K562 (cell line): ENCODE measurements at regions not wholly inside any gene's neighbourhood (a gene's known extent, or its start where the extent isn't known, plus 50 kb on each side); places are given as distances from the start of the nearest gene placed in this dataset.

Experiments
- ATAC-seq: fragments of 200-7000 bp; cut with Tn5 transposase; 3 replicates; pipeline ENCODE4 v1.9.1; 2020; ENCODE audit warnings: moderate library complexity
- BruUV-seq: library from RNA; stranded (reverse); fragments of 400-500 nt; replicated peaks from 2 replicates; lab custom pipeline; 2021; lab: Mats Ljungman, UMichigan
- CTCF ChIA-PET: fragments of 300-600 bp; formaldehyde crosslinking; extraction: SDS; loops from one replicate; lab custom pipeline; 2021; ENCODE audit warnings: low intra/inter-chr PET ratio; lab: Yijun Ruan, JAX
- POLR2A ChIA-PET: fragments of 300-600, 350-650 bp; sonication (Branson Sonifier 250); formaldehyde crosslinking; extraction: SDS; loops from one replicate; lab custom pipeline; 2021; ENCODE audit warnings: antibody characterized with exemption, inconsistent platforms; lab: Yijun Ruan, JAX
- DNase-seq, 4 experiments: peaks; one replicate each; pipeline versions ENCODE4 v3.0.0 to v3.0.0-alpha.2; 2011 to 2018; ENCODE audit warnings: low spot score in 3 of 4, mixed read lengths in 3 of 4; ENCODE audit errors: extremely low read depth in 1 of 4
- FAIRE-seq: peaks from 2 replicates; lab custom pipeline; 2011; peaks lifted over from hg19 to GRCh38; lab: Jason Lieb, UNC
- H2AFZ ChIP-seq: 2 replicates; pipeline ENCODE4 v1.6.0; 2011; ENCODE audit warnings: low read depth, low read length, control low read depth, inconsistent platforms
- H3K27ac ChIP-seq: fragments of 200-600 bp; 3 replicates; pipeline ENCODE4 v1.8.0; 2011; ENCODE audit warnings: low read depth, mild to moderate bottlenecking, control low read depth, inconsistent platforms, low read length, moderate library complexity, mixed read lengths; ENCODE audit errors: extremely low read depth
- H3K27me3 ChIP-seq, 2 experiments: fragments of 300-600 bp in 1 of 2; 2 replicates in 1 of 2; 3 replicates in 1 of 2; pipeline versions ENCODE4 v1.6.0 to v1.8.0; 2011; ENCODE audit warnings: inconsistent platforms in 2 of 2, low read length in 2 of 2, mild to moderate bottlenecking in 1 of 2, mixed read lengths in 1 of 2, moderate library complexity in 1 of 2; ENCODE audit not compliant: control insufficient read depth in 2 of 2, insufficient read depth in 2 of 2
- H3K36me3 ChIP-seq: fragments of 300-600 bp; 3 replicates; pipeline ENCODE4 v1.8.0; 2011; ENCODE audit warnings: mild to moderate bottlenecking, low read length, inconsistent platforms; ENCODE audit not compliant: control insufficient read depth, insufficient read depth
- H3K4me1 ChIP-seq, 2 experiments: fragments of 200-600 bp in 1 of 2; replicated peaks in 1 of 2; 2 replicates in 1 of 2; 3 replicates in 1 of 2; pipeline versions ENCODE4 v1.5.1 to v1.8.0; 2011; ENCODE audit warnings: inconsistent platforms in 2 of 2, low read length in 2 of 2, mild to moderate bottlenecking in 1 of 2, mixed read lengths in 1 of 2, moderate library complexity in 1 of 2; ENCODE audit not compliant: control insufficient read depth in 2 of 2, insufficient read depth in 2 of 2
- H3K4me2 ChIP-seq: 2 replicates; pipeline ENCODE4 v1.6.1; 2011; ENCODE audit warnings: low read length, control low read depth, inconsistent platforms, mixed read lengths; ENCODE audit not compliant: insufficient read depth
- H3K4me3 ChIP-seq: fragments of 200-600 bp; sonication (generic), shearing (Covaris generic); 2 replicates; pipeline ENCODE4 v1.5.1; 2016; ENCODE audit warnings: control low read depth, inconsistent platforms
- H3K79me2 ChIP-seq: fragments of 200-600 bp; 3 replicates; pipeline ENCODE4 v1.8.0; 2011; ENCODE audit warnings: low read length, inconsistent platforms; ENCODE audit not compliant: control insufficient read depth, insufficient read depth
- H3K9ac ChIP-seq, 2 experiments: 2 replicates each; pipeline versions ENCODE4 v1.6.0 to v1.6.1; 2011; ENCODE audit warnings: low read depth in 2 of 2, low read length in 2 of 2, control low read depth in 1 of 2, inconsistent platforms in 1 of 2, mild to moderate bottlenecking in 1 of 2, mixed read lengths in 1 of 2; ENCODE audit not compliant: insufficient read depth in 1 of 2
- H3K9me1 ChIP-seq: one replicate; pipeline ENCODE4 v1.6.0; 2011; ENCODE audit warnings: inconsistent platforms, mild to moderate bottlenecking, low read length, moderate library complexity; ENCODE audit not compliant: control insufficient read depth, insufficient read depth
- H3K9me3 ChIP-seq: replicated peaks from 2 replicates; pipeline ENCODE4 v1.5.1; 2011; ENCODE audit warnings: low read depth, low read length, inconsistent platforms; ENCODE audit not compliant: control insufficient read depth, insufficient read depth
- H4K20me1 ChIP-seq: replicated peaks from 2 replicates; pipeline ENCODE4 v1.6.1; 2011; ENCODE audit warnings: low read length, inconsistent platforms, mixed read lengths; ENCODE audit not compliant: control insufficient read depth, insufficient read depth
- GTF3C2 ChIP-seq: IDR thresholded peaks from 3 replicates; pipeline ENCODE4 v1.6.1; 2011; ENCODE audit warnings: borderline replicate concordance, mild to moderate bottlenecking, moderate library complexity; ENCODE audit not compliant: insufficient read length; ENCODE audit errors: extremely low read depth
- HDGF ChIP-seq: fragments of 450-650 bp; IDR thresholded peaks from 2 replicates; pipeline ENCODE4 v1.6.1; 2016
- JUNB ChIP-seq: fragments of 450-650 bp; formaldehyde crosslinking; conservative IDR thresholded peaks from 2 replicates; pipeline ENCODE4 v1.4.0; 2020; ENCODE audit warnings: mild to moderate bottlenecking
- JUND ChIP-seq, 2 experiments: IDR thresholded peaks; 2 replicates in 1 of 2; 3 replicates in 1 of 2; pipeline ENCODE4 v1.6.1; 2011; ENCODE audit warnings: borderline replicate concordance in 2 of 2, low read depth in 2 of 2, low read length in 2 of 2, improper control_type of control experiment in 1 of 2, missing biosample characterization in 1 of 2, missing genetic modification characterization in 1 of 2, missing genetic modification reagents in 1 of 2
- PATZ1 ChIP-seq: fragments of 250-450 bp; sonication (Bioruptor Pico); IDR thresholded peaks from 2 replicates; pipeline ENCODE4 v1.5.0; 2020; ENCODE audit warnings: mild to moderate bottlenecking, borderline replicate concordance
- PCBP1 ChIP-seq: fragments of 200-400 bp; formaldehyde crosslinking; IDR thresholded peaks from 2 replicates; pipeline ENCODE4 v1.6.1; 2018; ENCODE audit warnings: mild to moderate bottlenecking, low read depth, low read length; ENCODE audit not compliant: poor library complexity, severe bottlenecking
- RBM15 ChIP-seq: fragments of 200-400 bp; formaldehyde crosslinking; IDR thresholded peaks from 2 replicates; pipeline ENCODE4 v1.6.1; 2018; ENCODE audit warnings: mild to moderate bottlenecking, low read length, moderate library complexity; ENCODE audit not compliant: insufficient read depth
- U2AF1 ChIP-seq: fragments of 200-400 bp; formaldehyde crosslinking; optimal IDR thresholded peaks from 2 replicates; pipeline ENCODE3; 2017; ENCODE audit warnings: mild to moderate bottlenecking, low read depth, low read length, moderate library complexity
- ZHX1 ChIP-seq: fragments of 150-350 bp; conservative IDR thresholded peaks from 2 replicates; pipeline ENCODE4 v1.6.1; 2014; ENCODE audit warnings: low read length
- ZNF583 ChIP-seq: fragments of 250-450 bp; sonication (Bioruptor Pico); IDR thresholded peaks from 2 replicates; pipeline ENCODE4 v1.4.0; 2020
- ZNF639 ChIP-seq, 2 experiments: fragments of 200-800 bp in 1 of 2; sonication (Bioruptor generic) in 1 of 2; sonication (generic) in 1 of 2; formaldehyde crosslinking in 1 of 2; IDR thresholded peaks in 1 of 2; conservative IDR thresholded peaks in 1 of 2; 2 replicates each; pipeline versions ENCODE4 v1.5.0 to v1.6.1; 2016 to 2020; ENCODE audit warnings: missing compliant biosample characterization in 1 of 2, missing genetic modification characterization in 1 of 2, missing genetic modification reagents in 1 of 2
- WGBS: fragments of 100-300 bp; shearing (Covaris generic); methylation state at CpG from one replicate; pipeline ENCODE4 v1.1.6; 2016; ENCODE audit warnings: low coverage, mixed read lengths; ENCODE audit not compliant: insufficient coverage; ENCODE audit errors: missing lambda C conversion rate; 5-methylcytosine and 5-hydroxymethylcytosine counted together
- in situ Hi-C: fragments of 300-500 bp; cut with MboI; formaldehyde crosslinking; loops from 4 replicates; pipeline ENCODE4 v1.15.0; 2018; ENCODE audit warnings: inconsistent platforms, mixed read lengths
- intact Hi-C: fragments of 100-400 bp; cut with micrococcal nuclease; formaldehyde crosslinking; loops from 2 replicates; pipeline ENCODE4 v1.14.2; 2022

- Histone ChIP-seq H3K9me3 (no peaks in the 10 kb centered on the region), H2AFZ (no peak overlapping the region), H3K36me3 (no peaks in the 10 kb centered on the region), H3K27ac (no peak overlapping the region), H3K9ac (no peak overlapping the region), H3K4me2 (no peak overlapping the region), H3K27me3 (no peaks in the 10 kb centered on the region), H3K4me1 (no peaks in the 10 kb centered on the region), H3K9me1 (no peaks in the 10 kb centered on the region), H4K20me1 (no peaks in the 10 kb centered on the region), H3K4me3 (no peak overlapping the region), H3K79me2 (no peaks in the 10 kb centered on the region)
- no TSS peak for BruUV-seq
- WGBS: 0% methylated on average over 5 of the region's 5 CpGs
- FAIRE-seq: no peak
- ATAC-seq: no peak
- intact Hi-C loops: no loop called here
- DNase-seq: no peak
- in situ Hi-C loops: no loop called here
- ChIA-PET CTCF (no interaction called here), POLR2A (no interaction called here)
- TF ChIP-seq PCBP1 (no peak), ZNF639 (CRISPR knock-in tag; conservative IDR thresholded peaks at IDR 0.05 in 1 of 2, IDR thresholded peaks at IDR 0.05 in 1 of 2) (no peak), PATZ1 (CRISPR knock-in tag) (no peak), RBM15 (no peak), U2AF1 (no peak), ZHX1 (no peak), GTF3C2 (no peak), JUND (IDR thresholded peaks at IDR 0.05; ENCODE audit: borderline replicate concordance, low read depth, low read length) (no peak), JUND (tag; IDR thresholded peaks at IDR 0.05; ENCODE audit: borderline replicate concordance, low read depth, low read length) (no peak), JUNB (no peak), ZNF583 (CRISPR knock-in tag) (no peak), HDGF (no peak)
These were observed 392.2 kb downstream of the DIPK2A start for GRCh38 chr3:144363856-144364255.
